ENCODE measurements at regions not wholly inside any gene's neighbourhood (a gene's known extent, or its start where the extent isn't known, plus 50 kb on each side); places are given as distances from the start of the nearest gene placed in this dataset.

DNA sequence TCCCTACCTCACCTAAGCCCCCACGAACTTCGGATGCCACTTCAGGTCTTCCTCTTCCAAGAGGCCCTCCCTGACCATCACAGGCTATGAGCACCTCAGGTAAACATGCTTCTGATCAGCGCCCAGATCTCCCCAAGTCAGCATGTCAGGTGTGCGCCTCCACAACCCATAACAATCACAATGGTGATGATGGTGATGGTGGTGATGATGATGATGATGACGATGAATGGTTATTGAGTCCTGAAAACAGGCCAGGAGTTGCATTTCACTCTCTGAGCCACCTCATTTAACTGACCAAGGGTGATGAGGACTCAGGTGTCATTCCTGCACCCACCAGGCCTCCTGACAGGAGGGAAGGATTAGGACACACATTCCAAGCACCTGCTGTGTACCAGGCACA lies 426.6 kb upstream of the SULF2 start:
- Mint-ChIP-seq H3K9me3 (peaks cover 0 to 2% (median 0%) of the 10 kb centered on the region in 3 donors), H3K27me3 (peaks cover 3% of the 10 kb centered on the region)

DNA sequence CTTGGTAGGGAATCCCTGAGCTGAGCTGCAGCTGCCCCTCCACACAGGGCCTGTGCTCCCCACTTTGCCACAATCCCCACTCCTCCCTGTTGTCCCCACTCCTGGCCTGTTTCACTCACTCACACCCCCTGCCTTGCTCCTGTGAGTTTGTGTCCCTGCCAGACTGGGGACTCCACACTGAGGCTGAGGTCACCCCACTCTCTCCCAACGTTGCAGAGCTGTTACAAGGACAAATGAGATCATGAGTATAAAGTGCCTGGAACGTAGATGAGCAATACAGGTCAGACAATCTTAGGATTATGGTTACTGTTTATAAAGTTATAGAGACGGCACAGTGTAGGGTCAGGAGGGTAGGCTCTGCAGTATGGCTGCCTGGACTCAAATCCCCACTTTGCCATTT lies 426.0 kb upstream of the SULF2 start:
- Mint-ChIP-seq H3K9me3 (peaks cover 0 to 2% (median 0%) of the 10 kb centered on the region in 3 donors), H3K4me3 (no peak overlapping the region), H3K27ac (no peak overlapping the region), H3K27me3 (peaks cover 3% of the 10 kb centered on the region), H3K4me1 (no peaks in the 10 kb centered on the region), H3K36me3 (no peaks in the 10 kb centered on the region)

More for the DNA sequence above, 426.6 kb upstream of the SULF2 start:
- Mint-ChIP-seq H3K27ac (no peak overlapping the region), H3K4me1 (no peaks in the 10 kb centered on the region), H3K36me3 (no peaks in the 10 kb centered on the region), H3K4me3 (no peak overlapping the region)

DNA sequence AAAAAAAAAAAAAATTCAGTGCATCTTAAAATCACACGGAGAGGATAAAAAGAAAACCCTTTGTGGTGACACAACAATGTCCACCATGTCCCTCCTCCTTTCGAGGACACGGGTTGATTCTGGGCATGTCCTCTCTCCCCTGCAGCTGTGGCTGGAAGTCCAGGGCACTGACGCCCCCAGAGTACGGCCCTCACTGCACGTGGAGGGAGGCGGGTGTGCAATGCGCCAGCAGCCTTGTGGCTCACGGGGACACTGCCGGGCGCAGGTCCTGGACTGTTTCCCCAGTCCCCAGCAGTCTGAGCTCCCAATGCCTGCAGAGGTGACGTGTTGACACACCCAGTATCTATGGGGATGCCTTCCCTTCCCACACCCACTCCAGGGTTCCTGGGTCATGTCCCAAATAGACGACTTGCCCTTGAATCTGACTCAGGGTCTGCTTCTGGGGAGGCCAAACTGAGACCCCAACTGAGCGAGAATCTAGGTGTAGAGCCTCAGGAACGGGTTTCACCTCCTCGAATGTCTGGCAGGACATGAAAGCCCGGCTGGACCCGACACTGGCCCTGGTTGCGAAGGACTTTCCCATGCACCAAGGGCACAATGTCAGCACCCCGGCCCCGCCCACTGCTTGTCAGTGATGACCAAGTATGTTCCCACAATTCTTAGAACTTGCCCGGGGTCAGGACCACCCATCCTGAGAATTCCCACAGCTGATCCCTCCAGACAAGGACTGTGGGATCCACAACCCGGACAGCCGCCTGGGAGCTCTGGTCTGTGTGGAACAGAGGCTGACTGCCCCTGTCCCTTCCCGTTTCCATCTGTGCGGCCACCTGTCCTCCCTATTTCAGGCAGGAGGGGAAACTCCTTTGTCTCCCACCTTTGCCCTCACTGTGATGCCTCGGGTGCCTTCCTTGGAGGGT lies 425.1 kb upstream of the SULF2 start:
- Mint-ChIP-seq H3K27me3 (peaks cover 3% of the 10 kb centered on the region), H3K4me1 (no peaks in the 10 kb centered on the region), H3K27ac (no peak overlapping the region), H3K4me3 (no peak overlapping the region), H3K9me3 (peaks cover 0 to 2% (median 0%) of the 10 kb centered on the region in 3 donors), H3K36me3 (no peaks in the 10 kb centered on the region)

DNA sequence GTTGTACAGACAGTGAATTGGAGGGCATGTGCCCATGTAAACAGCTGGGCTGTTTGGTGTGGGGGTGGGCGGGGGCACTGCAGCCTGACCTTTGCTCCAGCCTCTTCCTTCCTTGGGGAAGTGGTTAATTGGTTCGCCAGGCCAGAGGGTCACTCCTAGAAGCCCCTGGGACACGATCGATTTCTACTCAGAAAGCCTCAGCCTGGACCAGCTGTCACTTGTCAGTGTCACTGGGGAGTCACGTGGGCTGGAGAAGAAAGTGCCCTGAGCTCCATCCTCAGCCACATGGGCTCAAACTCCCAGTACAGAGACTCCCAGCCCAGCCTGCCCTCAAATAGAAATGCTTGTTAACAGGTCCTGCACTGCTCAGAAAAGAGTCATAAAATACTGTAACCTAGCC lies 423.8 kb upstream of the SULF2 start:
- Mint-ChIP-seq H3K36me3 (no peaks in the 10 kb centered on the region), H3K9me3 (peaks cover 0 to 2% (median 0%) of the 10 kb centered on the region in 3 donors), H3K4me3 (no peak overlapping the region), H3K27me3 (no peaks in the 10 kb centered on the region), H3K4me1 (no peaks in the 10 kb centered on the region), H3K27ac (no peak overlapping the region)

DNA sequence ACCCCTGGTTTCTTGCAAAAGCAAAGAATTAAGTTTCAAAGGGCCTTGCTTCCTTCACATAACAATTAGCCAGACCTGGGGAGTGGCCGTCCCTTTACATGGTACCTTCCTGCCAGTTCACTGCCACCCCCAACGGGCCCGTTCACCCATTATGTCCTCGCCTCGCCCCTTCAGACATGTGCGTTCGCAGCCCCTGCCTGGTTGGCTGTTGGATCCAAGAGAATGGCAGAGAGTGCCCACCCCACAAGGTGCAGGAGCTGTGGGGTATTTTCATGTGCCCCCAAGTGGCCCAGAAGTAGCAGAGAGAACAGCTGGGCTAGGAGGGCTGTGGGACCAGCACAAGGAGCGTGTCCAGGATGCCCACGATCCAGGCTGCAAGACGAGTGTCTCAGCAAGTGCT lies 422.9 kb upstream of the SULF2 start:
- Mint-ChIP-seq H3K27me3 (no peaks in the 10 kb centered on the region), H3K4me1 (no peaks in the 10 kb centered on the region), H3K27ac (no peak overlapping the region)

DNA sequence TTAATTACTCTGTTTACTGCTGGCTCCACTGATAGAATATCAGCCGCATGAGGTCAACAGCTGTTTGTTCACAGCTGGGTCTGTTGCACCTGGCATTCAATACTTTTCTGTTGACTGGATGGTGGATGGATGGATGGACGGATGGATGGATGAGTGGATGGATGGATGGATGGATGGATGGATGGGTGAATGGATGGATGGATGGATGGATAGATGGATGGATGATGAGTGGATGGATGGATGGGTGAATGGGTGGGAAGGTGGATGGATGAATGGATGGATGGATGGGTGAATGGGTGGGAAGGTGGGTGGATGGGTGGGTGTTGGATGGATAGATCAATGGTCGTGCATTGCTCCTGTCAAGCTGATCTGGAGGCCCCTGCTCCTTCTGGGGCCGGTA lies 422.2 kb upstream of the SULF2 start:
- Mint-ChIP-seq H3K4me3 (no peak overlapping the region), H3K27me3 (no peaks in the 10 kb centered on the region), H3K4me1 (no peaks in the 10 kb centered on the region), H3K9me3 (peaks cover 0 to 2% (median 0%) of the 10 kb centered on the region in 3 donors), H3K27ac (no peak overlapping the region), H3K36me3 (no peaks in the 10 kb centered on the region)

More for the DNA sequence above, 422.9 kb upstream of the SULF2 start:
- Mint-ChIP-seq H3K4me3 (no peak overlapping the region), H3K36me3 (no peaks in the 10 kb centered on the region), H3K9me3 (peaks cover 0 to 2% (median 0%) of the 10 kb centered on the region in 3 donors)

DNA sequence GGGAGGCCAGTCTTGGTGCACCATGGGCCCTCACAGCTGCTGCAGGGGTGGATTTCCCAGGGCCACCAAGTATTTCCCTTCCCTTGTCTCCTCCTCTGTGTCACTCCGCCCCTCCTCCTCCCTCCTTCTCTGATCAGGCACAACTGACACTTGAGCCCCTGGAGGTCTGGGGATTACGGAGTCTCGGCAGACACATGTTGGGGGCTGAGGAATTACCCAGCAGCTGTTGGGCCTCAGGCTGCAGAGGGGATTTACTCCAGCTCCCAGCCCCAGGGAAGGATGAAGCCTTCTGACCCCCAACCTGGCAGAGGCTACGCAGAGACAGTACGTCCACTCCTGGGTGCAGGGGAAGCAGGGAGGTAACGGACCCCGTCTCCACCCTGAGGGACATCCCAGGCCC lies 420.5 kb upstream of the SULF2 start:
- Mint-ChIP-seq H3K36me3 (no peaks in the 10 kb centered on the region), H3K4me3 (no peak overlapping the region), H3K4me1 (no peaks in the 10 kb centered on the region), H3K27me3 (peaks cover 2% of the 10 kb centered on the region), H3K27ac (no peak overlapping the region), H3K9me3 (no peaks in the 10 kb centered on the region)

DNA sequence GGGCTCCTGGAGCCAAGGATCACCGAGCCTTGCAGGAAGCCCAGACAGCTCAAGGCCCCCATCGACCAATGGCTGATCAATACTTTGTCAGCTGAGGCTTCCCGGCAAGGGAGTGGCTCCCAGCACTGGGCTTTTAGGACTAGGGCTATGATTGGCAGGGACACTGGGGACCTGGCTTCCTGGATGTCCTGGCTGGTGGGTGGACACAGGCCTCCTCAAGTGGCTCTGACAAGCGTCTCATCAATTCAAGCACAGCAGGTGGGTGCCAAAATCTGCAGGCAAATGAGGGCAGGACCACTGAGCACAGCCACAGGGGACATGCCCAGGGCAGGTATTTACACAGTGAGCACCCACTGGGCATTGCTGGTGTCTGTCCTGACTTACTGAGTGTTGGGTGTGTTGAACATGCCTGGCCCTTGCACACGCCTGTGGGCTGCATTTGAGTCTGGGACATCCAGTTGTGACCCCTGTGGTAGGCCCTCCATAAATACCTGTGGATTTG lies 420.1 kb upstream of the SULF2 start:
- Mint-ChIP-seq H3K9me3 (no peaks in the 10 kb centered on the region), H3K27ac (no peak overlapping the region), H3K4me3 (no peak overlapping the region), H3K4me1 (no peaks in the 10 kb centered on the region), H3K27me3 (peaks cover 2% of the 10 kb centered on the region), H3K36me3 (no peaks in the 10 kb centered on the region)

DNA sequence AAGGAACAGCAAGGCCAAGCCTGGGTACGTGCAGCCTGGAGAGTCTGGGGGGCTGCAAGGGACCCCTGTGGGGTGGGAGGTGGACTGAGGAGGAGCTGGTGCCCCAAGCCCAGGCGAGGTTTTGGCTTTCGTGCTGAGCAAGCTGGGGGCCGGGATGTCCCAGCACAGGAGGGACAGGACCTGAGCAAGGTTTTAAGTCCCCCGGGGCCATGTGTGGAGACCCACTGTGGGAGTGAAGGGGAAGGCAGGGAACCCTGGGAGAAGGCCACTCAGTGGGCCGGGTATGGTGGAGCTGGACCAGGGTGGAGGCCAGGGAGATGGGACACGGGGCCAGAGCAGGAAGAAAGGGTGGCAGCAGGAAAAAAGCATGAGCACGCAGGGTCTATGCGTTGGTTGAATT lies 419.2 kb upstream of the SULF2 start:
- Mint-ChIP-seq H3K9me3 (no peaks in the 10 kb centered on the region), H3K27me3 (peaks cover 2% of the 10 kb centered on the region), H3K4me3 (no peak overlapping the region), H3K27ac (no peak overlapping the region), H3K36me3 (no peaks in the 10 kb centered on the region), H3K4me1 (no peaks in the 10 kb centered on the region)

DNA sequence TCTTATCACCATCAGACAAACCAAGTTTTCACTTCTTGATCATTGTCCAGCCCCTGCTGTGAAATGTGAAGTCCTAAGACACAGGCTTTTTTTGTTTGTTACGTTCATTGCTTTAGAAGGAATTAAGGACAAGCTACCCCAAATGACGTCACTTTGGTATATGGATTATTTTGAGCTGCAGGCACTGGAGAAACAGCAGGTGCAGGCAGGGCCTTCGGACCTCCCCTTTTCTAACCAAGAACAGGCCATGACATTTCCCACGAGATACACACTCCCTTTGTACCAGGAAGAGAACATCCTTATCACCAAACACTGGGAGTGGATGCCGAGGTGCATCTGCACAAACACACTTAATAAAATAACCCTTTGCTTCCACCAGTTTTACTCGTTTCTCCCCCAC lies 418.0 kb upstream of the SULF2 start:
- no peak overlapping the region for H3K4me3 Mint-ChIP-seq

DNA sequence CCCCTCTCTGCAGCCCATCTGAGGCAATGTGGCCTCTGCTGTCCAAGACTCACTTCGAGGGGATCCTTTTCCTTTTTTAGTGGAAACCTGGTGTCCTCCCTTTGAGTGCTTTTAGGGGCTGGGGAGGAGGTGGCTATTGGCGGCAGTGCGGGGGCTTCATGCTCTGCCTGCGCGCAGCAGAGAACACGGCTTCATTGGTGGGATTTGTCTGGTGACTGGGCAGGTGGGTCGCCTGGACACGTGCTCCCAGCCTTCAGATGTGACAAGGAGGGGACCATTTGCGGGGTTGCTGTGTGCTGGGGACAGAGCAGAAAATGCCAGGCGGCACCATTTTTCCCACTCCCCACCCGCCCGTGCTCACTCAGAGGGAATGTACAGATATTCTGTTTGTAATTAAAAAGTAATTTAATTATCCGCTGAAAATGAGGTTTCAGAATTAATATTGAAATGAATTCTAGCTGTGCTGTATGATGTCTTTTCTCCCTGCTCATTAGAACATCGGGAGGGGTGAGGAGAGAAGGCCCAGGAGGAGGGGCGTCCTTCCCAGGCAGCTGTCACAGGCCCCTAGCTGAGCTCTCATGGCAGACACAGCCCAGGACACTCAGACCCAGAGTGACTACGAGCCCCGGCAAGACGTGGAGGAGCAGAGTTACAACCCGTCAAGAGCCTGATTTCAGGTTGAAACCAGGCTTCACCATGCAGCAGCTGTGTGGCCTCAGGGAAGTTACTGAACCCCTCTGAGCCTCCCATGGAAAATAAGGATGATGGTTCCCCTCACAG lies 417.2 kb upstream of the SULF2 start:
- Mint-ChIP-seq H3K4me1 (no peaks in the 10 kb centered on the region), H3K27me3 (peaks cover 2% of the 10 kb centered on the region), H3K4me3 (no peak overlapping the region), H3K36me3 (no peaks in the 10 kb centered on the region), H3K27ac (peak overlapping the region in 1 of 3 donors; percentile 41), H3K9me3 (no peaks in the 10 kb centered on the region)

More for the DNA sequence above, 418.0 kb upstream of the SULF2 start:
- Mint-ChIP-seq H3K27me3 (peaks cover 2% of the 10 kb centered on the region), H3K36me3 (no peaks in the 10 kb centered on the region), H3K27ac (peak overlapping the region in 1 of 3 donors; percentile 41), H3K4me1 (no peaks in the 10 kb centered on the region), H3K9me3 (no peaks in the 10 kb centered on the region)

DNA sequence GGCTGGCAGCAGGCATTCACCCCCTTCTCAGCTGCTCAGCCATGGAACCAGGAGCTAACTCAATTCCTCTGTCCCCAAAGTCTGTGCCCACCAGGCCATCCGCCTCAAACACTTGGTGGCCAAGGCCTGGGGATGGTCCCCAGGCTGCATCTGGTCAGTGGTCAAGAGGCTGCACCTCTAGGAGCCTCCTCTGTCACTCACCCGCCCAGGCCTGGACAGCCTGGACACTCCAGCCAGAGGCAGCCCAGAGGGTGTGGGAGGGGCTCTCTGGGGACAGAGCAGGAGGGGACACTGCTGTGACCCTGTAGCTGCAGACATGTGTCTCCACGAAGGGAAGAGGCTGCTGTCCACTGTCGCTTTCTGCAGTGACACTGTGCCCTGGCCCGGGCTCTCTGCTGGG lies 416.6 kb upstream of the SULF2 start:
- no peaks in the 10 kb centered on the region for H3K36me3 Mint-ChIP-seq
- H3K4me3 Mint-ChIP-seq, result no peak overlapping the region
- H3K9me3 Mint-ChIP-seq, result no peaks in the 10 kb centered on the region
- H3K27me3 Mint-ChIP-seq, result peaks cover 2% of the 10 kb centered on the region
- H3K4me1 Mint-ChIP-seq, result no peaks in the 10 kb centered on the region
- H3K27ac Mint-ChIP-seq, result no peak overlapping the region

DNA sequence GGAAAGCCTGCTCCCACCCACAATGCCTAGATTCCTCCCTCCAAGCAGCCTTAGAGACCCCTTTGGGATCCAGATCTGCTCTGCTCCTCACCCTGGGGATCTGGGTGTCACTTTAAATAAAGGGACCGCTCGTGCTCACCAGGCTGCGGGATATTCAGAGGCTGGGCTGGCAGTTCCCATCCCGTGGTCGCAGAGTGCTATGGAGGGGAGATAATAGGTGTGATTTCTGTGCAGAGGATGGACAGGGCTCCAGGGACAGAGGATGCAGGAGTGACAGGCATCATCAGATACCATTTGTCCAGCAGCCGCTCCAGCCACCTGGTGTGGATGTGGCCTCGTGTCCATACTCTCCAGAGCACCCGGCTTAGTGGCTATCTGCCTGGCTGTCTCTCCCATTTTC lies 415.9 kb upstream of the SULF2 start:
- no peaks in the 10 kb centered on the region for H3K36me3 Mint-ChIP-seq
- H3K9me3 Mint-ChIP-seq, result no peaks in the 10 kb centered on the region
- H3K27ac Mint-ChIP-seq, result no peak overlapping the region
- H3K4me1 Mint-ChIP-seq, result no peaks in the 10 kb centered on the region
- peaks cover 2% of the 10 kb centered on the region for H3K27me3 Mint-ChIP-seq
- H3K4me3 Mint-ChIP-seq, result no peak overlapping the region

DNA sequence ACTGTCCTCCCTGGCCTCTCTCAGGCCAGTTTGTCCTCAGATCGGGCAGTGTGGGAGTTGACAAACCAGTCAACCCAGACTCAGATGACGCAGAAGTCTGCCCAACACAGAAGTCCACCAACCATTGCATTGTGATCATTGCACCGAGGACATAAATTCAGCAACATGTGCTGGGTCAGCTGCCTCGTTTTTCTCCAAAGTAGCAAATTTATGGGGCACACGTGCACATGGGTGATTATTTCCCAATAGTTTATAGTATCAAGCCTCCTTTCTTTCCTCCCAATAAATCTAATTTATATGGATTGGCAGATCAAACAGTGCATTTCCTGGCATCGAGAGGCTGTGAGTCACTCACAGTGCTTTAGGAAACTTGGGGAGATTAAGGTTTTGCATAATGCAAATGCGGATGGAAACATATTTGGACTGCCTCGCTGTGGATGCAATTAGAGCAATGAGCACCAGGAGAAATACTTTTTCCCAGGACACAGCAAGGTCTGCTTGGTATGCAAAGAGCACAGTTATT lies 413.7 kb upstream of the SULF2 start:
- no peaks in the 10 kb centered on the region for H3K4me1 Mint-ChIP-seq
- no peaks in the 10 kb centered on the region for H3K9me3 Mint-ChIP-seq
- no peaks in the 10 kb centered on the region for H3K36me3 Mint-ChIP-seq
- H3K27ac Mint-ChIP-seq, result no peak overlapping the region
- no peak overlapping the region for H3K4me3 Mint-ChIP-seq
- peaks cover 7% of the 10 kb centered on the region for H3K27me3 Mint-ChIP-seq

DNA sequence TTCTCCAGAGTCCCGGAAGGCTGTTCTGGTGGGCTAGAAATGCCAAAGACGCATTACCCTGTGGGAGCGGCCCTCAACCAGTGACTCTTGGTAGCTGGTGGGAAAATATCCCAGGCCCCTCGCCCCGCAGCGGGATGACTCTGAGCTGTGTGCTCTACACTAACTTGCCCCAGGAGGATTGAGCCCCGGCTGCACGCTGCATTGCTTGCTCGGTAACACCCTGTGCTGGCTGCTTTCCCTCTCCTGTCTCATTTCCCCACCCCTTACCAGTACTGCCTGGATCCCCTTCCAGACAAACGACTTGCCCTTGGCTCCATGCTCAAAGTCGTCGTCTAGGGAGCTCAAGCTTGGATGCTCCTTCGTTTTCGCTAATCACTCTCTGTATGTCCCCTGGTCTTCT lies 411.8 kb upstream of the SULF2 start:
- Mint-ChIP-seq H3K27ac (peak overlapping the region in 1 of 3 donors; percentile 44), H3K4me1 (no peaks in the 10 kb centered on the region), H3K9me3 (no peaks in the 10 kb centered on the region), H3K36me3 (no peaks in the 10 kb centered on the region), H3K4me3 (no peak overlapping the region), H3K27me3 (peaks cover 7% of the 10 kb centered on the region)

Measured in IgD-negative memory B cell (primary cell).